WI38 (cell line): ENCODE measurements at regions not wholly inside any gene's neighbourhood (a gene's known extent, or its start where the extent isn't known, plus 50 kb on each side); places are given as distances from the start of the nearest gene placed in this dataset.

ENCODE experiments used
- H3K4me3 ChIP-seq: 2 replicates; pipeline ENCODE4 v1.5.1; 2011; ENCODE audit warnings: low read depth, mild to moderate bottlenecking, control low read depth, low read length
- CTCF ChIP-seq: IDR thresholded peaks from 2 replicates; pipeline ENCODE4 v1.5.1; 2012; ENCODE audit warnings: low read depth, mild to moderate bottlenecking, control low read depth, low read length

GRCh38 chr6:156347656-156348055 is 429.5 kb upstream of the ARID1B start:
- TF ChIP-seq CTCF = no peak
- peak overlapping the region; percentile 20; the same call in 1 of the 2 replicates for H3K4me3 ChIP-seq

- no peak for TF ChIP-seq CTCF
- H3K4me3 ChIP-seq = peak overlapping the region; percentile 20; the same call in 1 of the 2 replicates
These were observed 429.9 kb upstream of the ARID1B start for GRCh38 chr6:156347246-156347645.

GRCh38 chr6:156345700-156346099 is 431.5 kb upstream of the ARID1B start:
- no peak overlapping the region for H3K4me3 ChIP-seq
- no peak for TF ChIP-seq CTCF

GRCh38 chr6:156344491-156344890 is 432.7 kb upstream of the ARID1B start:
- H3K4me3 ChIP-seq = no peak overlapping the region
- TF ChIP-seq CTCF = no peak

GRCh38 chr6:156337801-156338200 is 439.4 kb upstream of the ARID1B start:
- no peak for TF ChIP-seq CTCF

GRCh38 chr6:156336733-156337132 is 440.4 kb upstream of the ARID1B start:
- H3K4me3 ChIP-seq = no peak overlapping the region
- no peak for TF ChIP-seq CTCF

More at GRCh38 chr6:156337801-156338200, 439.4 kb upstream of the ARID1B start:
- H3K4me3 ChIP-seq = no peak overlapping the region

- no peak for TF ChIP-seq CTCF
These were observed 441.1 kb upstream of the ARID1B start for GRCh38 chr6:156336089-156336488.

More at GRCh38 chr6:156336089-156336488, 441.1 kb upstream of the ARID1B start:
- H3K4me3 ChIP-seq = no peak overlapping the region
